ENCODE measurements at regions not wholly inside any gene's neighbourhood (a gene's known extent, or its start where the extent isn't known, plus 50 kb on each side); places are given as distances from the start of the nearest gene placed in this dataset.

GRCh38 chr5:110134963-110135935 lies 445.5 kb downstream of the MAN2A1 start:
- Histone ChIP-seq H2BK5ac (ENCODE audit: low read depth, low read length, poor library complexity, severe bottlenecking) (no peak overlapping the region), H3K9me1 (ENCODE audit: insufficient read depth, low read length) (no peaks in the 10 kb centered on the region), H2BK120ac (ENCODE audit: low read depth, low read length) (no peak overlapping the region), H3K4me1 (ENCODE audit: control insufficient read depth, insufficient read depth, low read length) (no peaks in the 10 kb centered on the region), H2BK20ac (ENCODE audit: low read depth, low read length) (no peak overlapping the region), H3K27me3 (ENCODE audit: control insufficient read depth, insufficient read depth, low read length) (no peaks in the 10 kb centered on the region), H4K5ac (ENCODE audit: low read depth, low read length) (no peak overlapping the region), H2AFZ (replicated peaks; ENCODE audit: low read length, poor library complexity) (no peak overlapping the region), H3K4ac (ENCODE audit: low read depth, low read length) (no peak overlapping the region), H2BK15ac (ENCODE audit: low read depth, low read length) (no peak overlapping the region), H3K4me3 (ENCODE audit: insufficient read depth, low read depth, low read length) (no peak overlapping the region), H2AK5ac (ENCODE audit: low read depth, low read length) (no peak overlapping the region), H3K14ac (replicated peaks; ENCODE audit: low read depth, low read length) (no peak overlapping the region), H3K18ac (ENCODE audit: low read depth, low read length) (no peak overlapping the region), H2AK9ac (replicated peaks; ENCODE audit: low read depth, low read length, poor library complexity) (no peak overlapping the region), H4K20me1 (ENCODE audit: insufficient read depth, low read length) (no peaks in the 10 kb centered on the region), H3K9me3 (ENCODE audit: control insufficient read depth, insufficient read depth, low read length) (no peaks in the 10 kb centered on the region), H3K79me1 (ENCODE audit: low read depth in 1 of 2, low read length in 2 of 2) (no peaks in the 10 kb centered on the region), H3K23ac (ENCODE audit: low read depth, low read length) (no peak overlapping the region), H3K36me3 (ENCODE audit: control insufficient read depth, insufficient read depth, low read length) (no peaks in the 10 kb centered on the region), H4K8ac (ENCODE audit: low read depth in 2 of 2, low read length in 2 of 2) (no peak overlapping the region), H3K4me2 (ENCODE audit: low read depth, low read length) (no peak overlapping the region), H3K56ac (ENCODE audit: extremely low read depth, insufficient read depth, low read length) (no peak overlapping the region), H4K91ac (ENCODE audit: insufficient read depth, low read depth, low read length) (no peak overlapping the region), H3K27ac (ENCODE audit: insufficient read depth, low read length) (no peak overlapping the region), H3K9ac (ENCODE audit: low read depth, low read length) (no peak overlapping the region)
- in situ Hi-C loops (cut with MboI; ENCODE audit: low sequenced_read_pairs) (no loop called here), dilution Hi-C loops (cut with HindIII; ENCODE audit: low sequenced_read_pairs, unreplicated experiment) (no loop called here), intact Hi-C loops (cut with micrococcal nuclease) (no loop called here)
- no TSS peak for BruUV-seq (replicated peaks)
- ChIA-PET POLR2A (ENCODE audit: unreplicated experiment) (no interaction called here), CTCF (no interaction called here)
- no CpG with 5 or more reads among the region's 11 CpGs for WGBS, 2 experiments (ENCODE audit: extremely low coverage in 2 of 2, insufficient read length in 1 of 2)
- no peak for TF ChIP-seq RFX5 (IDR thresholded peaks at IDR 0.05; ENCODE audit: low read depth, low read length)
- no peak for TF ChIP-seq NFE2L2 (IDR thresholded peaks at IDR 0.05; ENCODE audit: low read depth, low read length)
- TF ChIP-seq MAFK (IDR thresholded peaks at IDR 0.05; ENCODE audit: low read depth, low read length) = no peak
- TF ChIP-seq MAZ (IDR thresholded peaks at IDR 0.05; ENCODE audit: borderline replicate concordance, low read depth, low read length) = no peak
- no peak for TF ChIP-seq RCOR1 (IDR thresholded peaks at IDR 0.05; ENCODE audit: insufficient replicate concordance, low read length)
- TF ChIP-seq RAD21 (IDR thresholded peaks at IDR 0.05; ENCODE audit: low read length) = no peak
- TF ChIP-seq CHD1 (IDR thresholded peaks at IDR 0.05; ENCODE audit: low read depth, low read length) = no peak
- no peak for TF ChIP-seq BHLHE40 (IDR thresholded peaks at IDR 0.05; ENCODE audit: low read depth, low read length)
- ATAC-seq (ENCODE audit: low read depth) = no peak
- DNase-seq = no peak

Data from IMR-90 (cell line).